Caco-2 (cell line): ENCODE measurements at regions not wholly inside any gene's neighbourhood (a gene's known extent, or its start where the extent isn't known, plus 50 kb on each side); places are given as distances from the start of the nearest gene placed in this dataset.

Experiments
- BruUV-seq: library from RNA; stranded (reverse); fragments of 400-500 nt; replicated peaks from 2 replicates; lab custom pipeline; 2021; lab: Mats Ljungman, UMichigan
- CTCF ChIA-PET: fragments of 300-600 bp; sonication (Branson Sonifier 250); formaldehyde crosslinking; loops from one replicate; lab custom pipeline; 2022; ENCODE audit warnings: antibody characterized with exemption; lab: Charles Lee
- POLR2A ChIA-PET: fragments of 300-600 bp; sonication (Branson Sonifier 250); formaldehyde crosslinking; loops from one replicate; lab custom pipeline; 2022; ENCODE audit warnings: antibody characterized with exemption; lab: Charles Lee
- DNase-seq, 2 experiments: peaks; one replicate each; pipeline versions ENCODE4 v3.0.0 to v3.0.0-alpha.2; 2020 to 2022
- H3K27me3 ChIP-seq: replicated peaks from 2 replicates; pipeline ENCODE4 v1.6.0; 2011; ENCODE audit warnings: low read length; ENCODE audit not compliant: control insufficient read depth, insufficient read depth
- H3K36me3 ChIP-seq: 2 replicates; pipeline ENCODE4 v1.5.1; 2011; ENCODE audit warnings: low read length; ENCODE audit not compliant: control insufficient read depth, insufficient read depth
- H3K4me1 ChIP-seq: fragments of 250-450 bp; sonication (Bioruptor Pico); 2 replicates; pipeline ENCODE4 v1.5.1; 2020; ENCODE audit warnings: mild to moderate bottlenecking
- H3K4me3 ChIP-seq: 2 replicates; pipeline ENCODE4 v1.5.1; 2011; ENCODE audit warnings: low read depth, mild to moderate bottlenecking, control low read depth, low read length
- H3K9me3 ChIP-seq: fragments of 250-450 bp; sonication (Bioruptor Pico); 2 replicates; pipeline ENCODE4 v1.5.1; 2020; ENCODE audit warnings: mild to moderate bottlenecking, moderate library complexity
- H3K27ac Mint-ChIP-seq: one replicate; pipeline ENCODE4 v1.8.0; 2022; ENCODE audit warnings: mixed read lengths; ENCODE audit not compliant: unreplicated experiment
- H3K27me3 Mint-ChIP-seq: one replicate; pipeline ENCODE4 v1.8.0; 2022; ENCODE audit warnings: mixed read lengths; ENCODE audit not compliant: insufficient read depth, unreplicated experiment
- H3K36me3 Mint-ChIP-seq: one replicate; pipeline ENCODE4 v1.8.0; 2022; ENCODE audit warnings: mild to moderate bottlenecking, mixed read lengths; ENCODE audit not compliant: insufficient read depth, unreplicated experiment
- H3K4me1 Mint-ChIP-seq: one replicate; pipeline ENCODE4 v1.8.0; 2022; ENCODE audit warnings: low read depth, mixed read lengths; ENCODE audit not compliant: unreplicated experiment
- H3K4me3 Mint-ChIP-seq: one replicate; pipeline ENCODE4 v1.8.0; 2022; ENCODE audit warnings: mild to moderate bottlenecking, moderate library complexity, mixed read lengths; ENCODE audit not compliant: unreplicated experiment
- H3K9me3 Mint-ChIP-seq: one replicate; pipeline ENCODE4 v1.8.0; 2022; ENCODE audit warnings: mixed read lengths; ENCODE audit not compliant: unreplicated experiment
- intact Hi-C: fragments of 100-400 bp; cut with micrococcal nuclease; formaldehyde crosslinking; loops from one replicate; pipeline ENCODE4 v1.10.0; 2022; ENCODE audit not compliant: unreplicated experiment
- TF ChIP-seq, protein P1 (sequence below), 2 experiments: fragments of 200-600 bp in 1 of 2; IDR thresholded peaks; 1 replicate in 1 of 2; 2 replicates in 1 of 2; pipeline versions ENCODE4 v1.5.1 to v1.8.0; 2011 to 2022; ENCODE audit warnings: antibody characterized with exemption in 1 of 2, control low read depth in 1 of 2, inconsistent platforms in 1 of 2, low read depth in 1 of 2, low read length in 1 of 2, mild to moderate bottlenecking in 1 of 2, moderate library complexity in 1 of 2; ENCODE audit not compliant: insufficient read depth in 1 of 2, severe bottlenecking in 1 of 2, unreplicated experiment in 1 of 2

DNA sequence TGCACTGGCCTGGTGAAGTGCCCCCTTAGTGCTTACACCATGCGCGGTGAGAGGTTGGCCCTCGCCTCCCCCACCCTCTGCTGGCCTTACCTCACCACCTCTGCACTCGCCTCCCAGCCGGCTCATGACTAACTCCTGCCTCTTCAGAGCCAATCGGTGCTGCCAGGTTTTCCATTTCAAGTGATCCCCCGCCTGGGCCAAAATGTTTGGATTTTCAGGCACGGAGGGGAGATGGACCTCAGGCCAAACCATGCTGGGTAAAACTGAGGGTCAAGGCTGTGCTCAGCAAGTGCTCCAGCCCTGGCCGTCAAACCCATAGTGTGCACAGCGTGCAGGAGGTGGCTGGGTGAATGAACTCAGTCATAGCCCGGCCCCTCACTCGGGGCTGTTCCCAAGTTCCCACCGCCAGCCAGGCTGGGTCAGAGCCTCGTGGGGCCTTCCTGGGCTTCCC is 175.4 kb downstream of the SEC14L1 start:
- POLR2A ChIA-PET, result interaction anchor here (0.7 kb wide), 1 partner anchor 135 kb away, joined by 4 read pairs; no protein-coding TSS in a partner anchor
- TF ChIP-seq, protein P1, sequence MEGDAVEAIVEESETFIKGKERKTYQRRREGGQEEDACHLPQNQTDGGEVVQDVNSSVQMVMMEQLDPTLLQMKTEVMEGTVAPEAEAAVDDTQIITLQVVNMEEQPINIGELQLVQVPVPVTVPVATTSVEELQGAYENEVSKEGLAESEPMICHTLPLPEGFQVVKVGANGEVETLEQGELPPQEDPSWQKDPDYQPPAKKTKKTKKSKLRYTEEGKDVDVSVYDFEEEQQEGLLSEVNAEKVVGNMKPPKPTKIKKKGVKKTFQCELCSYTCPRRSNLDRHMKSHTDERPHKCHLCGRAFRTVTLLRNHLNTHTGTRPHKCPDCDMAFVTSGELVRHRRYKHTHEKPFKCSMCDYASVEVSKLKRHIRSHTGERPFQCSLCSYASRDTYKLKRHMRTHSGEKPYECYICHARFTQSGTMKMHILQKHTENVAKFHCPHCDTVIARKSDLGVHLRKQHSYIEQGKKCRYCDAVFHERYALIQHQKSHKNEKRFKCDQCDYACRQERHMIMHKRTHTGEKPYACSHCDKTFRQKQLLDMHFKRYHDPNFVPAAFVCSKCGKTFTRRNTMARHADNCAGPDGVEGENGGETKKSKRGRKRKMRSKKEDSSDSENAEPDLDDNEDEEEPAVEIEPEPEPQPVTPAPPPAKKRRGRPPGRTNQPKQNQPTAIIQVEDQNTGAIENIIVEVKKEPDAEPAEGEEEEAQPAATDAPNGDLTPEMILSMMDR (IDR thresholded peaks at IDR 0.05; ENCODE audit: insufficient read depth in 1 of 2, low read depth in 1 of 2, low read length in 1 of 2, severe bottlenecking in 1 of 2, unreplicated experiment in 1 of 2), result no peak
- no peak overlapping the region for H3K27ac Mint-ChIP-seq
- peaks cover 52% of the 10 kb centered on the region for H3K36me3 Mint-ChIP-seq
- intact Hi-C loops, result no loop called here
- H3K27me3 Mint-ChIP-seq, result no peaks in the 10 kb centered on the region
- DNase-seq, result peak in 1 of 2 experiments; percentile 34
- H3K4me1 Mint-ChIP-seq, result peaks cover 39% of the 10 kb centered on the region
- BruUV-seq, result no TSS peak
- H3K9me3 Mint-ChIP-seq, result no peaks in the 10 kb centered on the region
- no peak overlapping the region for H3K4me3 ChIP-seq
- peaks cover 5% of the 10 kb centered on the region for H3K36me3 ChIP-seq
- CTCF ChIA-PET, result interaction anchor here (0.7 kb wide), 1 partner anchor 15 kb away, joined by 4 read pairs; no protein-coding TSS in a partner anchor
- H3K27me3 ChIP-seq, result no peaks in the 10 kb centered on the region
- peaks cover 63% of the 10 kb centered on the region for H3K4me1 ChIP-seq
- H3K4me3 Mint-ChIP-seq, result no peak overlapping the region
- no peaks in the 10 kb centered on the region for H3K9me3 ChIP-seq

DNA sequence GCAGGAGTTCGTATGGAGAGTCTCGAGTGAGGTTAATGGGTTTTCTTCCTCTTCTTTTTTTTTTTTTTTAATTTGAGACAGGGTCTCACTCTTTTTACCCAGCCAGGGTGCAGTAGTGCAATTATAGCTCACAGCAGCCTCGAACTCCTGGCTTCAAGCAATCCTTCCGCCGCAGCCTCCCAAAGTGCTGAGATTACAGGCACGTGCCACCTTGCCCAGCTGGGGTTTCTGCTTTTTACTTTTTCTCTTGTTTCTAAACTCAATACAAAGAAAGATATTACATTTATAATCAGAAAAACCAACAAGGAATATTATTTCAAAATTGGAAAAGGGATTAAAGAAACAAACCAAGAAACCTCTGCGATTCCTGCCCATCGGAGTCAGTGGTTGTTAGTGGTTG is 175.9 kb downstream of the SEC14L1 start:
- H3K4me3 ChIP-seq, result no peak overlapping the region
- H3K9me3 Mint-ChIP-seq, result no peaks in the 10 kb centered on the region
- intact Hi-C loops, result no loop called here
- H3K4me1 ChIP-seq, result peaks cover 65% of the 10 kb centered on the region
- DNase-seq, result peak in 1 of 2 experiments; percentile 9
- H3K27ac Mint-ChIP-seq, result no peak overlapping the region
- peaks cover 47% of the 10 kb centered on the region for H3K36me3 Mint-ChIP-seq
- ChIA-PET POLR2A (interaction anchor here (0.7 kb wide), 1 partner anchor 134 kb away, joined by 4 read pairs; no protein-coding TSS in a partner anchor), CTCF (interaction anchor here (0.7 kb wide), 1 partner anchor 16 kb away, joined by 4 read pairs; no protein-coding TSS in a partner anchor)
- no peaks in the 10 kb centered on the region for H3K27me3 ChIP-seq
- BruUV-seq, result no TSS peak
- H3K36me3 ChIP-seq, result peaks cover 1% of the 10 kb centered on the region
- H3K4me3 Mint-ChIP-seq, result no peak overlapping the region
- no peaks in the 10 kb centered on the region for H3K9me3 ChIP-seq
- no peaks in the 10 kb centered on the region for H3K27me3 Mint-ChIP-seq
- TF ChIP-seq, protein P1 (IDR thresholded peaks at IDR 0.05; ENCODE audit: insufficient read depth in 1 of 2, low read depth in 1 of 2, low read length in 1 of 2, severe bottlenecking in 1 of 2, unreplicated experiment in 1 of 2), result no peak
- H3K4me1 Mint-ChIP-seq, result peaks cover 36% of the 10 kb centered on the region

DNA sequence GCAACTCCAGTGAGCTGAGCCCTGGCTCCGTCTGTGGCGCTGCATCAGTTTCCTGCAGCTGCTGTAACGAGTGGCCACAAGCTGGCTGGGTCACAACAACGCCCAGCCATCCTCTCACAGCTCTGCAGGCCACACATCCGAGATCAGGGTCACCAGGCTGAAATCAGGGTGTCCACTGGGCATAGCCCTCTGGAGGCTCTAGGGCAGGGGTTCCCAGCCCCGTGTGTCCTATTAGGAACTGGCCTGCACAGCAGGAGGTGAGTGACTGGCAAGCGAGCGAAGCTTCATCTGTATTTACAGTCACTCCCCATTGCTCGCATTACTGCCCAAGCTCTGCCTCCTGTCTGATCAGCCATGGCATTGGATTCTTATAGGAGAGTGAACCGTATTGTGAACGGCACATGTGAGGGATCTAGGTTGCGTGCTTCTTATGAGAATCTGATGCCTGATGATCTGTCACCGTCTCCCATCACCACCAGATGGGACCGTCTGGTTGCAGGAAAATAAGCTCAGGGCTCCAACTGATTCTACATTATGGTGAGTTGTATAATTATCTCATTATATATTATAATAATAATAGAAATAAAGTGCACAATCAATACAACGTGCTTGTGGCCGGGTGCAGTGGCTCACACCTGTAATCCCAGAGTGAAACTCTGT is 176.5 kb downstream of the SEC14L1 start:
- Mint-ChIP-seq H3K36me3 (peaks cover 43% of the 10 kb centered on the region), H3K4me1 (peaks cover 30% of the 10 kb centered on the region), H3K27me3 (no peaks in the 10 kb centered on the region), H3K9me3 (no peaks in the 10 kb centered on the region), H3K4me3 (no peak overlapping the region), H3K27ac (no peak overlapping the region)
- POLR2A ChIA-PET, result interaction anchor here (0.7 kb wide), 1 partner anchor 134 kb away, joined by 4 read pairs; no protein-coding TSS in a partner anchor
- H3K4me3 ChIP-seq, result no peak overlapping the region
- TF ChIP-seq, protein P1 (IDR thresholded peaks at IDR 0.05; ENCODE audit: insufficient read depth in 1 of 2, low read depth in 1 of 2, low read length in 1 of 2, severe bottlenecking in 1 of 2, unreplicated experiment in 1 of 2), result no peak
- CTCF ChIA-PET, result interaction anchor here (0.7 kb wide), 1 partner anchor 16 kb away, joined by 4 read pairs; no protein-coding TSS in a partner anchor
- intact Hi-C loops, result no loop called here
- peaks cover 1% of the 10 kb centered on the region for H3K36me3 ChIP-seq
- peaks cover 65% of the 10 kb centered on the region for H3K4me1 ChIP-seq
- H3K27me3 ChIP-seq, result no peaks in the 10 kb centered on the region
- DNase-seq, result peak in 1 of 2 experiments; percentile 9
- BruUV-seq, result no TSS peak
- H3K9me3 ChIP-seq, result no peaks in the 10 kb centered on the region
